HG02943 (cell line): ENCODE measurements at regions not wholly inside any gene's neighbourhood (a gene's known extent, or its start where the extent isn't known, plus 50 kb on each side); places are given as distances from the start of the nearest gene placed in this dataset.
"Not testable (repeated sequence)": the region's sequence is repeated elsewhere in the genome, so short reads cannot be mapped to it uniquely, and the experiment has no call there.

Experiments used
- ATAC-seq: cut with Tn5 transposase; IDR thresholded peaks from one replicate; pipeline ENCODE4 v1.9.1; 2021; ENCODE audit warnings: mild to moderate bottlenecking, low read depth, moderate library complexity; ENCODE audit not compliant: unreplicated experiment

- no peak for ATAC-seq
Measured at GRCh38 chr13:91248249-91248648, 99.2 kb upstream of the MIR17HG start.

DNA sequence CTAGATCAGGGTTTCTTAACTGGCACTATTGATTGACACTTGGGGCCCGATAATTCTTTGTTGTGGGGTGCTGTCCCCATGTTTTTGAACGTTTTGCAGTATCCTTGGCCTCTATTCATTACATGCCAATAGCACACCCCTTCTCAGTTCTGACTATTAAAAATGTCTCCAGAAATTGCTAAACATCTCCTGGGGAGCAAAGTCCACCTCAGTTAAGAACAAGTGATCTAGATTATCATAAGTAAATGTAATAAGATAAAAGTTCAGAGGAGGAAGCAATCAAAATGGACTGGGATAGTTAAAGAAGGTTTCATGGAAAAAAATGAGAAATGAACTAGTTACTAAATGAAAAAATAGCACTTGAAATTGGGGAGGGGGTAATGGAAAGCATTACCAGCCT is 98.1 kb upstream of the MIR17HG start:
- no peak for ATAC-seq

DNA sequence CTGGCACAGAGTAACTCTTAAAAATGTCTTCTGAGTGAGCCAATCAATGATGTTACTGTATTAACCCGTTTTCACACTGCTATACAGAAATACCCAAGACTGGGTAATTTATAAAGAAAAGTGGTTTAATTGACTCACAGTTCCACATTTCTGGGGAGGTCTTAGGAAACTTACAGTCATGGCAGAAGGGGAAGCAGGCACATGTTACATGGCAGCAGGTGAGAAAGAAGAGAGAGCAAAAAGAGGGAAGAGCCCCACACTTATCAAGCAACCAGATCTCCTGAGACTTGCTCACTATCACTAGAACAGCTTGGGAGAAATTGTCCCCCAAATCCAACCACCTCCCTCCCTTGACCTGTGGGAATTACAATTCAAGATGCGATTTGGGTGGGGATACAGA is 97.6 kb upstream of the MIR17HG start:
- no peak for ATAC-seq

DNA sequence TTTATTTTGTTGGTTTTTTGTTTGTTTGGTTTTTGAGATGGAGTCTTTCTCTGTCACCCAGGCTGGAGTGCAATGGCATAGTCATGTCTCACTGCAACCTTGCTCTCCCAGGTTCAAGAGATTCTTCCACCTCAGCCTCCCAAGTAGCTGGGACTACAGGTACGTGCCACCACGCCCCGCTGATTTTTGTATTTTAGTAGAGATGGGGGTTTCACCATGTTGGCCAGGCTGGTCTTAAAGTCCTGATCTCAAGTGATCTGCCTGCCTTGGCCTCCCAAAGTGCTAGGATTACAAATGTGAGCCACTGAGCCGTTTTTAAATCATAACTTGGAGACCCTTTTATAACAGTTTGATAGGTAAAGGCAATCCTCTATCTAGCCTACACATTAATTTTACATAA is 95.9 kb upstream of the MIR17HG start:
- ATAC-seq = not testable (repeated sequence)

DNA sequence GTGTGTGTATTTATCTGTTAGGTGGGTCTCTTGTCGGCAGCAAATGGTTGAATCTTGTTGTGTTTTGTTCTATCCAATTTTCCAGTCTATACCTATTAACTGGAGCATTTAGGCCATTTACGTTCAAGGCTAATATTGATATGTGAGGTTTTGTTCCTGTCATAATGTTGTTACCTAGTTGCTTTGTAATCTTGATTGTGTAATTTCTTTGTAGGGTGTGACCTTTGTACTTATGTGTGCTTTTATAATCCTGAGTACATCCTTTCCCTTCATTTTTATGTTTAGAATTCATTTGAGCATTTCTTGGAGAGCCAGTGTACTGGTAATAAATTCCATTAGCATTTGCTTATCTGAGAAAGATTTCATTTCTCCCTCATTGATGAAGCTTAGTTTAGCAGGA is 83.0 kb upstream of the MIR17HG start:
- no peak for ATAC-seq

DNA sequence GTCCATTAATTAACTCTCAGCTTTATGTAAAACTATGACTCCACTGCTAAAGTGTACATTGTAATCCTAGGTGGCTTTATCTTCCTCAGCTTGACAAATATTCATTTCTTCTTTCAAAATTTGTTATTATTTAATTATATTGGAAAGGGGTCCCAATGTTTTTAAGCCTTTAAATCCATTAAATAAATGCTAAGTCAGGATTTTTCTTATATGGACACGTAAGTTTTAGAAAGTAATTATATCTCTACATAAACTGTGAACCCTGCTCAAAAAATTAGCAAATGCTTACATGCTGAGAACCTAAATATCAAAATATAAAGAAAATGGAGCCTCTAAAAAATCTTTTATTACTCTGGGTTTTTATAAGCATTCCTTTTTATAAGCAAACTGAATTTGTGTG is 78.2 kb upstream of the MIR17HG start:
- no peak for ATAC-seq

- no peak for ATAC-seq
Measured at GRCh38 chr13:91270031-91270430, 77.5 kb upstream of the MIR17HG start.

DNA sequence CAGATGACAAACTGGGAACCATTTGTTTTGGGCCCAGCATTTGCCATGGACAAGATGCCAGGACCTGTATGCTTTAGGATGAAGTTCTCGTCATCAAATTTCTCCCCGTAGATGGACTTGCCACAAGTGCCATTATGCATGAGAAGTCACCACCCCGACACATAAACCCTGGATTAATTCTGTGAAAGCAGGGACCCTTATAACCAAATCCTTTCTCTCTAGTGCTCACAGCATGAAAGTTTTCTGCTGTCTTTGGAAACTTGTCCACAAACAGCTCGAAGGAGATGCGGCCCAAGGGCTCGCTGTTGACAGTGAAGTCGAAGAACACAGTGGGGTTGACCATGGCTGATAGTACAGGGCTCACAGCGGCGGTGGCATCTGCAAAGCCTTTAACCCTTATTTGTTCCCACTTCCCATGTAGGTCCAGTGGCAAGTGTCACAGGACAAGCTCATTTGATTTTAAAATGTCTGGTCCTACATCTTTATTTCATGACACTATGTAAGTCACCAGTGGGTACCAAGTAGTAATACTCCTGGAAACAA is 75.2 kb upstream of the MIR17HG start:
- ATAC-seq = no peak

DNA sequence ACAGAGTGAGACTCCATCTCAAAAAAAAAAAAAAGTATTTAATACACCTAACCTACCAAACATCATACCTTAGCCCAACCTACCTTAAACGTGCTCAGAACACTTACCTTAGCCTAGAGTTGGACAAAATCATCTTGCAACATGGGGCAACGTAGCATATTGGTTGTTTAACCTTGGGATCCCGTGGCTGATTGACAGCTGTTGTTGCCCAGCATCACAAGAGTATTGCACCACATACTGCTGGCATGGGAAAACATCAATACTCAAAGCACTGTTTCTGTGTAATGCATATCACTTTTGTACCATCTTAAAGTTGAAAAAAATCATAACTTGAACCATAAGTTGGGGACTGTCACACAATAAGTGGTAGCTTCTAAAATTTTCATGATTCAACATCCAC is 73.8 kb upstream of the MIR17HG start:
- ATAC-seq = no peak

GRCh38 chr13:91277013-91277676 is 70.3 kb upstream of the MIR17HG start:
- no peak for ATAC-seq

DNA sequence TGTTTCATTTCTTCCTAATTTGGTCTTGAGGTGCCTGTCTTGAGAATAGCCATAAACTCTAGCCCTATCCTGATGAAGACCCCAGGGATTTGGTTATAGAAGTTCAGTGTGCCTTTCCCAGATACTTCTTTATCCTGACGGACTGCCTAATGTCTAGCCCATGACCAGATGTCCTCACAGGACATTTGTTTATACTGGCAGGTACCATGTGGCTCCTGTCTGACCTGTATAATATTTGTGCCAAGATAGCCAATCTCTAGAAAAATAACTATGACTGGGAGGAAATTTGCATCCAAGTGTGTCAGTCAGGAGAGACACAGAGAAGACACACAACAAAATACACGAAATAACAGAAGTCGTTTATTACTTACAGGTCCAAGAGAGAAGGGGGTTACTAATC is 69.2 kb upstream of the MIR17HG start:
- ATAC-seq = no peak

- ATAC-seq = no peak
Measured at GRCh38 chr13:91278888-91279287, 68.6 kb upstream of the MIR17HG start.

DNA sequence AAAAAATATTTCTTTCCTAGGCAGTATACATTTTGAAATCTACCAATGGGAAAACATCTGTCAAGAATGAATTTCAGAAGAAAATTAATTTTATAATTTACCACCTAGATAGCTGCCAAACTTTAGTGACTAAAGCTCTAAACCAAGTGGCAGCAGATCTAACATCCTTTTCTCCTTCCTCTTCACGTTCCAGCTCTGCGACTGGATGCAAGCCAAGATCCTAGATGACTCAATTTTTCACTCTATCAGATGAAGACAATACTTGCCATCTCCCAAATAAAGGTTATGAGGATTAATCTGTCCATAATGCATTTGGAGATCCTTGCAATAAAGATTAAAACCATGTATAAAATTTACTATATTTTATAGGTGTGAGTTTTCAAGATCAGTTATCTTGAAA is 66.7 kb upstream of the MIR17HG start:
- ATAC-seq = no peak

GRCh38 chr13:91284335-91284734 is 63.2 kb upstream of the MIR17HG start:
- no peak for ATAC-seq

- ATAC-seq = no peak
Measured at GRCh38 chr13:91286317-91286716, 61.2 kb upstream of the MIR17HG start.

DNA sequence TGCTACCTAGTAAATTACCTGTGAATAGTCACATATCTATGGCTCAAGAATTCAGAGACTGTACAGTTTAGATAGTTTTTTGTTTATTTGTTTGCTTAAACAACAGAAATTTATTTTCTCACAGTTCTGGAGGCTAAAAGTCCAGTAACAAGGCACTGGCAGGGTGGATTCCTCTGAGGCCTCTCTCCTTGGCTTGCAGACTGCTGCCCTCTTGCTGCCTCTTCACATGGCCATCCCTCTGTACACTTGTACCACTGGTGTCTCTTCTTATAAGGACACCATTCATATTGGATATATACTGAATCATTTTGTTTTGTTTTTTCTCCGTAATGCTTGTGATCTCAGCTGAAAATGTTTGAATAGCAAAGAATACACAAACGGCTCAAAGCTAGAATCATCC is 56.4 kb upstream of the MIR17HG start:
- no peak for ATAC-seq

- ATAC-seq = no peak
Measured at GRCh38 chr13:91292630-91293221, 54.8 kb upstream of the MIR17HG start.

DNA sequence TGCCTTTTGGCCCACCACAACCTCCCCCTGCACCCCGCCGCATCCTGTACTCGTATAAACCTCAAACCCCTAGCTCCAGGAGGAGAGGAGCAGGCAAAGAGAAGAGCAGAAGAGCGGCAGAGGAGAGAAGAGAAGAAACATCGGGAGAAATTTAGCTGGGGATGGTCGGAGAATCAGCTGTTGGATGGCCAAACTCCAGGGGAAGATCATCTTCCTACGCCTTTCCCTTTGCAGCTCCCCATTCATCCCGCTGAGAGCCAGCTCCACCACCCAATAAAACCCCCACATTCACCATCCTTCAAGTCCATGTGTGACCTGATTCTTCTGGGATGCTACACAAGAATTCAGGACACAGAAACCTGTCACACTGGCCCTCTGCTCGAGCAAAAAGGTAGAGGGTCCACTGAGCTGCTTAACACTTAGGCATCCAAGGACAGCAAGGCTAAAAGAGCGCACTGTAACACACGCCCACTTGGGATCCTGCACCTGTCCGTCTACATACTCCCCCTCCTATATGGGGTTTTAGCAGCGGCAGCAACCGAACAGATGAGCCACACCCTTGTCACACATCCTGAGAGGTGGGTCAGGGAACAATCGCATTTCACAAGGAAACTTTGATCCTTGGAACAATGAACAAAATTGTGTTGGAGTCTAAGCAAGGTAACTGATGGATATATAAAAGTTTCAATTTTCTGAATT is 51.6 kb upstream of the MIR17HG start:
- no peak for ATAC-seq

GRCh38 chr13:91297503-91297902 is 50.0 kb upstream of the MIR17HG start:
- no peak for ATAC-seq
